ENCODE measurements at regions not wholly inside any gene's neighbourhood (a gene's known extent, or its start where the extent isn't known, plus 50 kb on each side); places are given as distances from the start of the nearest gene placed in this dataset.

GRCh38 chr13:44805585-44805984, 183.7 kb downstream of the NUFIP1 start:
- TF ChIP-seq, protein P1, sequence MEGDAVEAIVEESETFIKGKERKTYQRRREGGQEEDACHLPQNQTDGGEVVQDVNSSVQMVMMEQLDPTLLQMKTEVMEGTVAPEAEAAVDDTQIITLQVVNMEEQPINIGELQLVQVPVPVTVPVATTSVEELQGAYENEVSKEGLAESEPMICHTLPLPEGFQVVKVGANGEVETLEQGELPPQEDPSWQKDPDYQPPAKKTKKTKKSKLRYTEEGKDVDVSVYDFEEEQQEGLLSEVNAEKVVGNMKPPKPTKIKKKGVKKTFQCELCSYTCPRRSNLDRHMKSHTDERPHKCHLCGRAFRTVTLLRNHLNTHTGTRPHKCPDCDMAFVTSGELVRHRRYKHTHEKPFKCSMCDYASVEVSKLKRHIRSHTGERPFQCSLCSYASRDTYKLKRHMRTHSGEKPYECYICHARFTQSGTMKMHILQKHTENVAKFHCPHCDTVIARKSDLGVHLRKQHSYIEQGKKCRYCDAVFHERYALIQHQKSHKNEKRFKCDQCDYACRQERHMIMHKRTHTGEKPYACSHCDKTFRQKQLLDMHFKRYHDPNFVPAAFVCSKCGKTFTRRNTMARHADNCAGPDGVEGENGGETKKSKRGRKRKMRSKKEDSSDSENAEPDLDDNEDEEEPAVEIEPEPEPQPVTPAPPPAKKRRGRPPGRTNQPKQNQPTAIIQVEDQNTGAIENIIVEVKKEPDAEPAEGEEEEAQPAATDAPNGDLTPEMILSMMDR (IDR thresholded peaks at IDR 0.05; ENCODE audit: low read depth, low read length, missing input control): no peak
- TF ChIP-seq ZBTB33 (IDR thresholded peaks at IDR 0.05) (no peak), RXRA (IDR thresholded peaks at IDR 0.05) (no peak), GABPA (IDR thresholded peaks at IDR 0.05 in 1 of 2, conservative IDR thresholded peaks at IDR 0.05 in 1 of 2) (no peak), RAD21 (IDR thresholded peaks at IDR 0.05) (no peak)
- TF ChIP-seq, protein P2, sequence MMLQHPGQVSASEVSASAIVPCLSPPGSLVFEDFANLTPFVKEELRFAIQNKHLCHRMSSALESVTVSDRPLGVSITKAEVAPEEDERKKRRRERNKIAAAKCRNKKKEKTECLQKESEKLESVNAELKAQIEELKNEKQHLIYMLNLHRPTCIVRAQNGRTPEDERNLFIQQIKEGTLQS (IDR thresholded peaks at IDR 0.05): no peak

Data from liver (tissue), 3 donors.